GM08714 (cell line): ENCODE measurements at regions not wholly inside any gene's neighbourhood (a gene's known extent, or its start where the extent isn't known, plus 50 kb on each side); places are given as distances from the start of the nearest gene placed in this dataset.
"Not testable (repeated sequence)": the region's sequence is repeated elsewhere in the genome, so short reads cannot be mapped to it uniquely, and the experiment has no call there.

Experiments used
- H3K4me3 ChIP-seq: fragments of 200-500 bp; sonication (Bioruptor generic); 2 replicates; pipeline ENCODE4 v1.5.1; 2014; ENCODE audit warnings: mild to moderate bottlenecking, low read length, inconsistent platforms
- ZNF274 ChIP-seq: IDR thresholded peaks from 2 replicates; pipeline ENCODE4 v1.6.1; 2012; ENCODE audit warnings: mild to moderate bottlenecking, low read depth, low read length

DNA sequence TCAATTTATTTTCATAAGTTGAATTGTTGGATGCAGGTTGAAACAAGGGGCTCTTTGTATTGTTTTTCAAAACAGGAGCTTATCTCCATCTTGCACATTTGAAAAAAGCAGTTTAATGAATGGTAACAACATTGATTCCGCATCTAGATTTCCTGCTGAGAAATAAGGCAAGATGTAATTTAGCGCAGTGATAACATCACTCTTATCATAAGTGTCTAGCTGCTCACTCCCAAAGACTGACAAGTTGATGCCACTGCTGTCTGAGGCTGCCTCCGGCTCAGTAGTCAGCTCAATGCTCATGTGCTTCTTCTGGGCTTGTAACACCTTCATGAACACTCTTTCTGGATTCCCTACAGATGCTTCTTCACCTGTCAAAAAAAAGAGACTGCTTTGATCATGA, 92.4 kb downstream of the KPNA2 start:
- no peak for TF ChIP-seq ZNF274
- H3K4me3 ChIP-seq: no peak overlapping the region

DNA sequence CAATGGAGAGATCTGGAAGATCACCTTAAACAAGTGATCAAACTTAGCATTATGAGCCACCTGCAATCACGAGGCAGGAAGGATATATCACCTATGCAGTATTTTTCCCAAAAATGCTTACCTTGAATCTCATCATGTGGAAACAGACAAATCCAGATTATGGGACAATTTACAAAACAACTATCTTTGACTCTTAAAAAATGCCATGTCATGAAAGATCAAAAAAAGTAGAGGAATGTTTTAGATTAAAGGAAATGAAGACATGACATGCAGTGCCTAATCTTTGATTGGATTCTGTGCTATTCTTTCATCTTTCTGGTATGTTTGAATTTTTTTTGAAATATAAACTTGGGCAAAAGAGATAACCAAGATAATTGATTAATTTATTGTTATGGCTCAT, 95.9 kb downstream of the KPNA2 start:
- TF ChIP-seq ZNF274: no peak
- H3K4me3 ChIP-seq: no peak overlapping the region

DNA sequence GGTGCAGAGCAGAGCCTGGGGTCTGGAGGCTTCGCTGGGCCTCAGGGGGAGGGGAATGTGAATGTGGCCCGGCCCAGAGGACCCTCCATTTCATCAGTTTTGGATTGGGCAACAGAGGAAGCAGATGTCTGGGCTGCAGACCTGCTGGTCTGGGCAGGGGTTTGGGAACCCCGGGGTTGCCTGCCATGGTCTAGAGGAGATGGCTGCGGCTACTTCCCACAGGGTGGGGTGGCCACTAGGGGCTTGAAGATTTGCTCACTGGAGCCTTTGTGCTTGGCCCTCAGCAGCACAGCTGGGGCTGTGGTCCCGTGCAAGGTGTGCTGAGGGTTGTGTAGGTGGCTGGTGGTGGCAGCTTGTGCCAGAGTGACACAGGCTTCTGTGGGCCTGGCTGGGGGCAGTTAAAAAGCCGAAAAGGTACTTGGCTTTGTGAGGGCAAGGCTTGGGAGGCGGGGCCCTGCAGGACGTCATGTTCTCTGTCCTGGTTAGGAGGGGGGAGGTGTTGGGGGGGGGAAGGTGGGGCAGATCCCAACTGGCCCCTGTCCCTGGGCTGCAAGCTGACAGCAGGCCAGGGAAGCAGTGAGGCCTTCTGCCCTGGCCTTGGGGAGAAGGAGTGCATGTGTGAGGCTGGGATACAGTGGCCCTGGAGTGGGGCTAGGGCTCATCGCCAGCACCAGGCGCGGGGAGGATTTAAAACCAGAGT, 98.0 kb downstream of the KPNA2 start:
- TF ChIP-seq ZNF274: no peak
- H3K4me3 ChIP-seq: no peak overlapping the region

- H3K4me3 ChIP-seq: no peak overlapping the region
- no peak for TF ChIP-seq ZNF274
These were observed 98.6 kb downstream of the KPNA2 start for GRCh38 chr17:68134046-68134637.

GRCh38 chr17:68134731-68135130, 99.2 kb downstream of the KPNA2 start:
- no peak for TF ChIP-seq ZNF274
- no peak overlapping the region for H3K4me3 ChIP-seq

DNA sequence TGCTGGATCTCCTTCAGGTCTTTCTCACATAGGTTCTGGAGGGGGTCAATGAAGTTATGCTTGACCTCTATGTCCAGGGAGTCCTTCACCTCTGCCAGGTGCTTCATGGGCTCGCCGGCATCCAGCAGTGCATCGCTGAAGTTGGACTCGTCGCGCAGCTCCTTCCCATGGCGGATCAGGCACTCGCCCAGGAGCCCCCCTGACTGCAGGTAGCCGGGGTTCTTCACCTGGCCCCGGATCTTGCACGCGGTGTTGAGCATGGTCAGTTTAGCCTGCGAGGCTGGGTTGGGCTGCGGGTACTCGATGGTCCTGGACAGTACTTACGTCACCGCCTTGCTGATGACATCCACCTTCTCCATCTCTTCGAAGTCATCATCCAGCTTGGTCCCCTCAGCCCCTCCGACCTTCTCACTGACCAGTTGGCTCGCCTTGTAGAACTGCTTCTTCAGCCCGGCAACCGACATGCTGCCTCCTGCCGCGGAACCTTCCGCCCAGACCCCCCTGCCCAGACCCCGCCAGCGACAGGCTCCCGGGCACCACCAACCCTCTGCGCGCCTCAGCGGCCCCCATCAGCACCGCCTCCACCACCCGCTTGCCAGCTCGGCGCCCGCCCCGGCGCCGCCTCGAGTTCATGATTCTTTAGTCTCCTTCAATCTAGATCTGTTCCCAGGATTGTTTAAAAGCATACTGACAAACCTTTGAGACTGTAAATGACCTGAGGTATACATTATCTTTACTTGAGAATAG, 99.8 kb downstream of the KPNA2 start:
- H3K4me3 ChIP-seq: no peak overlapping the region
- no peak for TF ChIP-seq ZNF274

DNA sequence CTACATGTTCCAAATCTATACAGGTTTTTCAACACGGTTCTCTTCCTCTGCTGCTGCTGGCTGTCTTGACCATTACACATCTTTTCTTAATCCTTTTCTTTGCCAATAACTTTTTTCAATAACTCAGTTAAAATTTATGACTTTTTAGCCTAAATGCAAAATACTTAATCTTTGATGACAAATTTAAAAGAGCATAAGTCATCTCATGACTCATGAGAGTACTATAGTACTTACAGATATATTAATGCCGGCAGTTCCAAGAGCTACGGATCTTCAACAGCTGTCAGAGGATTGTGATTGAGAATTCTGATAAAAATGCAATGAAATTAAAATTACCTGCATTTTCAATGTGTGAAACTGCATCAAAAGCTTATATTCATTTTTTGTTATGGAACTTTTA, 105.5 kb downstream of the KPNA2 start:
- TF ChIP-seq ZNF274: no peak
- no peak overlapping the region for H3K4me3 ChIP-seq

GRCh38 chr17:68142595-68142994, 105.2 kb upstream of the AMZ2 start:
- no peak overlapping the region for H3K4me3 ChIP-seq
- no peak for TF ChIP-seq ZNF274

DNA sequence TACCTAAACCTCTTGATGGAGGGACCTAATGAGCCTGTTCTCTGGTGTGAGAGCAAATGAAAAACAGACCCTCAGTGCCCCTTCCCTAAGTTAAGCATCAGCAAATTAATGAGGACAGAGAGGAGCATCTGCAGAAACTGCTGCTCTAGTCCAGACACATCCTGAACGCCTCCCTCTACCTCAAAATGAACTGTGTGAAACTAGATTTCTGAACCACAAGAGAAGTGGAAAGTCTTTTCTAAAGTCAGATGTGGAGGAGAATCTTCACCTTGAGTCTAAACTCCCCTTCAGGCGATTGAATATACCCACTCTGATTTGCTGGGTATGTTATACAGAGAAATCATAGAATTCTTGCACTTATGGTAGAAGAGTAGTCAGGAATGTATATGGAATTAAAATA, 104.4 kb upstream of the AMZ2 start:
- H3K4me3 ChIP-seq: no peak overlapping the region
- no peak for TF ChIP-seq ZNF274

DNA sequence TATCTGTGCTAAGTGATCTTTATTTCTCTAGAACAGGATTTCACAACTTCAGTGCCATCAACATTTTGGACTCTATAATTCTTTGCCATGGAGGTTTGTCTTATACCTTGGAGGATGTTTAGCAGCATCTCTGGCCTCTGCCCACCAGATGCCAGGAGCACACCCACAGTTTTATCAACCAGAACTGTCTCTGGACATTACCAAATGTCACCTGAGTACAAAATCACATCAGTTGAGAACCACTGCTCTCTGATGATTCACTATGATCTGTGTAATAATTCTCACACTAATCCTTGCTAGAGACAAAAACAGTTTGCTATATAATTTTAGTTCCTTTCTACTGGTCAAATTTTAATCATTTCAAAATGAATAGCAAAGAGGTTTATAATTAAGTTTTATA, 102.8 kb upstream of the AMZ2 start:
- no peak for TF ChIP-seq ZNF274
- no peak overlapping the region for H3K4me3 ChIP-seq

DNA sequence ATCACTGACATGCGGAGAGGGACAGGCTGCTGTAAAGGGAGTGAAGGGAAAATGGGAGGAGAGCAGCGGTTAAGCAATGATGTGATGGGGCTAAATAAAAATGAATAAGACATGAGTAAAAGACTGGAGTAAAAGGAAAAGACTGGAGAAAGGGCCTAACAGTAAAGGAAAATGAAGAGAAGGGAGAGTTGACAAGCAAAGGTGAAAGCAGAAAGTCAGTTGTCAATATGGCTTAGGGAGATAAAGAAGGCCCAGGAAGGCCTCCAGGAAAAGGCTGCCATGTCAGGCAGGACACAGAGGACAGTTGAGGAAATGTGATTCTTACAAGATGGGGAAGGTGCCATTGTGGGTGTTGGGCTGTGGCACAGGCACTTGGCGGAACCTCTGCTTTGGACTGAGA, 98.9 kb upstream of the AMZ2 start:
- no peak for TF ChIP-seq ZNF274
- H3K4me3 ChIP-seq: no peak overlapping the region

DNA sequence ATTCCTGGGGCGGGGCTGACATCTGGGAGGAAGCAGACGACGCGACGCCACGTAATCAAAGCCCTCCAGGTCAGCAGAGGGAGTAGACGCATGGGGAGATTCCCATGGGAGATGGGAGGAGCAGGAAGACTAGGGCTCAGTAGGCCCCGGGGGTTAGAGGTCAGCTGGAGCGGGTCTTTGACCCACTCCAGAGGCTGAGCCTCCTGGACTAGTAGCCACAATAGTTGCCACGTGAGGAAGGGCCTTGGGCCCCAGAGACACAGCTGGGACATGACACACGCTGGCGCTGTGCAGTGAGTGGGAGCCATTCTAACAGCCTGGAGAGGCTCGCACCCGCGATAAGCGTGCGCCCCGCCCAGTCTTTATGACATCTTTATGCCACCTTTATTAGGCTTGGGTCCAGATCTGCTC, 95.7 kb upstream of the AMZ2 start:
- no peak overlapping the region for H3K4me3 ChIP-seq
- TF ChIP-seq ZNF274: no peak

DNA sequence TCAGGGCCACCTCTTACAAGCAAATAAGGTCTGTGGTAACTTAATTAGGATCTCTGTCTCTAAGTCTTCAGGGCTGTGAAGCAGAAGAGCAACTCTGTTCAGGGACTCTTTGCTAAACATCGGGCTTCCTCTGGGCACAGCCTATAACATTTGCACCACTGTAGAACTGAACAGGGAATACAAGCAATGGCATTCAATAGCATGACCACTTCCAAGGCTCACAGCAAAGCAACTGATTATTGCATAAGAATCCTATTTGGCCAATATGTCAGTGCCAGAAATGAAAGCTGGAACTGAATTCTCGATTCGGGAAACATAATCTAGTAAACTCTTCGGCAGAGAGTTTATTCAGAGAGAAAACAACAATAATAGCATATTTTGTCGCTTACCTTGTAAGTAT, 92.2 kb upstream of the AMZ2 start:
- no peak overlapping the region for H3K4me3 ChIP-seq
- TF ChIP-seq ZNF274: no peak

DNA sequence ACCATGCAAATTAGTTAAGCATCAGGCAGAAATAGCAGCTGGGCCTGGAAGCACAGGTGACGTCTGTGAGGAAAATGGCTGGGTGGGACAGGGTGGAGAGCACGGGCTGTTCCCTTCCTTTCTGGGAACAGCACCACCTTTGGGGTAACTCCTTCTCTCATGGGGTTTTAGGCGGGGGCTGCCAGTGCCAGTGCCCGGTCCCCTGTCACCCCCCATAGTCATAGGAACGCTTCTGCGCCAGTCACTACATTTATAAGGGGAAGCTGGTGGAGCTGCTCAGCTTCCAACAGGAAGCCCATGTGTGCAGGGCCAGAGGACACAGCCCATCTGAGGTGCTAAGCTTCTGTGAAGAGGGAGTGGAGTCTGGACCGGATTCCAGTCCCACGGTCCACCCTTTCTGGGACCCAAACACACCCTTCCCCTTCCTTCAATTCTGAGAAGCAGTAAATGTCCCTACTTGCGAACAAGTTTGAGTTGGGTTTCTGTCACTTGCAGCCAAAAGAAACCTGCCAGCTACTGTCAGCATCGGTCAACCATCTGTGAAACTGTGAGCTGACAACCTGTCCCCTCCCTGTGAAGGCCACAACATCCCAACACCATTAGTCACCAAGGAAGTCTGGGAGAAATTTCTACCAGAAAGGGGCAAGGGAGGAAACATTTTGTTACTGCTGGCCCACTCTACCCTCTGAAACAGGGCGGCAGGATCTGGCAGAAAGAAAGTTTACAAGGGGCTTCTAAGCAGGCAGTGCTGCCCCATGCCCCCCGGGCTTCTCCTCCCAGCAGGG, 86.0 kb upstream of the AMZ2 start:
- no peak for TF ChIP-seq ZNF274
- no peak overlapping the region for H3K4me3 ChIP-seq

- not testable (repeated sequence) for H3K4me3 ChIP-seq
These were observed 79.3 kb upstream of the AMZ2 start for GRCh38 chr17:68168273-68169164.

GRCh38 chr17:68169165-68169821, 78.5 kb upstream of the AMZ2 start:
- not testable (repeated sequence) for H3K4me3 ChIP-seq
